ENCODE measurements at regions not wholly inside any gene's neighbourhood (a gene's known extent, or its start where the extent isn't known, plus 50 kb on each side); places are given as distances from the start of the nearest gene placed in this dataset.

- no peak for DNase-seq
Observed at GRCh38 chr14:80146941-80147340, 64.4 kb downstream of the DIO2 start.

GRCh38 chr14:80136358-80136757 lies 74.9 kb downstream of the DIO2 start:
- no peak for DNase-seq

GRCh38 chr14:80135305-80136088 lies 75.8 kb downstream of the DIO2 start:
- no peak for DNase-seq

- DNase-seq, result no peak
Observed at GRCh38 chr14:80134321-80134720, 77.0 kb downstream of the DIO2 start.

- no peak for DNase-seq
Observed at GRCh38 chr14:80133457-80133856, 77.8 kb downstream of the DIO2 start.

- no peak for DNase-seq
Observed at GRCh38 chr14:80127466-80127865, 83.8 kb downstream of the DIO2 start.

- no peak for DNase-seq
Observed at GRCh38 chr14:80124794-80125193, 86.5 kb downstream of the DIO2 start.

- DNase-seq, result peak; percentile 99
Observed at GRCh38 chr14:80117876-80118275, 93.4 kb downstream of the DIO2 start.

GRCh38 chr14:80116157-80116556 lies 95.1 kb downstream of the DIO2 start:
- no peak for DNase-seq

GRCh38 chr14:80110721-80111120 lies 100.6 kb downstream of the DIO2 start:
- DNase-seq, result no peak

- DNase-seq, result no peak
Observed at GRCh38 chr14:80109055-80109454, 102.2 kb downstream of the DIO2 start.

GRCh38 chr14:80108430-80108829 lies 102.9 kb downstream of the DIO2 start:
- DNase-seq, result no peak

GRCh38 chr14:80105488-80105994 lies 105.8 kb downstream of the DIO2 start:
- no peak for DNase-seq

- no peak for DNase-seq
Observed at GRCh38 chr14:80101835-80102234, 109.5 kb downstream of the DIO2 start.

- DNase-seq, result no peak
Observed at GRCh38 chr14:80100681-80101080, 110.6 kb downstream of the DIO2 start.

GRCh38 chr14:80095623-80096022 lies 115.7 kb downstream of the DIO2 start:
- DNase-seq, result no peak

GRCh38 chr14:80087411-80087810 lies 123.9 kb downstream of the DIO2 start:
- no peak for DNase-seq

GRCh38 chr14:80084196-80084595 lies 127.1 kb downstream of the DIO2 start:
- DNase-seq, result no peak

GRCh38 chr14:80080601-80081000 lies 130.7 kb downstream of the DIO2 start:
- no peak for DNase-seq

GRCh38 chr14:80078501-80078900 lies 132.8 kb downstream of the DIO2 start:
- DNase-seq, result peak; percentile 75

- DNase-seq, result no peak
Observed at GRCh38 chr14:80077262-80077661, 134.0 kb downstream of the DIO2 start.

GRCh38 chr14:80074900-80075574 lies 136.3 kb downstream of the DIO2 start:
- DNase-seq, result no peak

- no peak for DNase-seq
Observed at GRCh38 chr14:80059041-80059440, 152.3 kb downstream of the DIO2 start.

GRCh38 chr14:80056497-80056801 lies 154.9 kb downstream of the DIO2 start:
- no peak for DNase-seq

All from NCI-H345 (cell line).